DND-41 (cell line): ENCODE measurements at regions not wholly inside any gene's neighbourhood (a gene's known extent, or its start where the extent isn't known, plus 50 kb on each side); places are given as distances from the start of the nearest gene placed in this dataset.

Experiments used
- ATAC-seq: fragments of 200-7000 bp; cut with Tn5 transposase; 3 replicates; pipeline ENCODE4 v1.9.1; 2021; ENCODE audit warnings: low read depth; ENCODE audit not compliant: insufficient read depth
- DNase-seq: peaks from one replicate; pipeline ENCODE4 v3.0.0-alpha.2; 2020
- H2AFZ ChIP-seq: 2 replicates; pipeline ENCODE4 v1.6.0; 2012; ENCODE audit warnings: low read depth, low read length
- H3K27ac ChIP-seq: 2 replicates; pipeline ENCODE4 v1.5.1; 2012; ENCODE audit warnings: low read length, inconsistent platforms
- H3K27me3 ChIP-seq: fragments of 200-600 bp; sonication (generic); 2 replicates; pipeline ENCODE4 v1.6.0; 2012; ENCODE audit warnings: low read length, mild to moderate bottlenecking, inconsistent platforms; ENCODE audit not compliant: insufficient read depth, poor library complexity
- H3K36me3 ChIP-seq: 2 replicates; pipeline ENCODE4 v1.5.1; 2012; ENCODE audit warnings: low read length, inconsistent platforms; ENCODE audit not compliant: insufficient read depth
- H3K4me1 ChIP-seq: 2 replicates; pipeline ENCODE4 v1.5.1; 2012; ENCODE audit warnings: mild to moderate bottlenecking, low read length; ENCODE audit not compliant: insufficient read depth
- H3K4me2 ChIP-seq: 2 replicates; pipeline ENCODE4 v1.6.0; 2012; ENCODE audit warnings: mild to moderate bottlenecking, moderate library complexity, low read length, inconsistent platforms; ENCODE audit not compliant: insufficient read depth
- H3K4me3 ChIP-seq, 2 experiments: fragments of 200-600 bp in 1 of 2; shearing (Covaris generic) in 1 of 2; 2 replicates each; pipeline ENCODE4 v1.5.1; 2012 to 2016; ENCODE audit warnings: inconsistent platforms in 2 of 2, low read length in 2 of 2, mild to moderate bottlenecking in 2 of 2, low read depth in 1 of 2, moderate library complexity in 1 of 2
- H3K79me2 ChIP-seq: 2 replicates; pipeline ENCODE4 v1.6.0; 2012; ENCODE audit warnings: low read length, inconsistent platforms; ENCODE audit not compliant: insufficient read depth
- H3K9ac ChIP-seq: 2 replicates; pipeline ENCODE4 v1.6.0; 2012; ENCODE audit warnings: low read depth, mild to moderate bottlenecking, inconsistent platforms, low read length, moderate library complexity
- H3K9me3 ChIP-seq: 2 replicates; pipeline ENCODE4 v1.5.1; 2012; ENCODE audit warnings: low read length, moderate library complexity, mild to moderate bottlenecking, inconsistent platforms; ENCODE audit not compliant: insufficient read depth, severe bottlenecking
- H4K20me1 ChIP-seq: 2 replicates; pipeline ENCODE4 v1.6.0; 2012; ENCODE audit warnings: low read length; ENCODE audit not compliant: insufficient read depth
- EZH2 ChIP-seq: IDR thresholded peaks from 3 replicates; pipeline ENCODE4 v1.6.1; 2012; ENCODE audit warnings: borderline replicate concordance, low read depth, mild to moderate bottlenecking, moderate library complexity, low read length, inconsistent platforms; ENCODE audit not compliant: severe bottlenecking
- TF ChIP-seq, protein P1 (sequence below): IDR thresholded peaks from 2 replicates; pipeline ENCODE4 v1.5.1; 2012; ENCODE audit warnings: borderline replicate concordance, low read length, moderate library complexity, mild to moderate bottlenecking; ENCODE audit not compliant: poor library complexity, severe bottlenecking; ENCODE audit errors: extremely low read depth

DNA sequence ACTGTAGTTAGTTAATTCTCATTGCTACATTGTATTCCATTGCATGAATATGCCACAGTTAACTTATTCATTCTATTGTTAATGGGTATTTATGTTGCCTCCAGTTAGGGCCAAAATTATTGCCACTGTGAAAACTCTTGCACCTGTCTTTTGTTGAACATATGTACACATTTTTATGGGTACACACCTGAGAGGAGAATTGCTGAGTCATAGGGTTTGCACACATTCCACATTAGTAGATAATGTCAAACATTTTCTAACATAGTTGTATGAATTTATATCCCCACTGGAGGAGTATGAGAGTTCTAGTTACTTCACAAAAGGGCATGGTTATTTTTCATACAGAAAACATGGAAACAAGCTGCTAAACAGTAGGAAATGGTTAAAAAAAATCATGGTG, 338.4 kb downstream of the FOXO1 start:
- no peaks in the 10 kb centered on the region for H4K20me1 ChIP-seq
- no peaks in the 10 kb centered on the region for H3K4me1 ChIP-seq
- no peak overlapping the region for H3K27ac ChIP-seq
- no peaks in the 10 kb centered on the region for H3K9me3 ChIP-seq
- no peak overlapping the region for H3K9ac ChIP-seq
- DNase-seq (no peak), ATAC-seq (no peak)
- no peaks in the 10 kb centered on the region for H3K36me3 ChIP-seq
- TF ChIP-seq EZH2: no peak
- TF ChIP-seq, protein P1, sequence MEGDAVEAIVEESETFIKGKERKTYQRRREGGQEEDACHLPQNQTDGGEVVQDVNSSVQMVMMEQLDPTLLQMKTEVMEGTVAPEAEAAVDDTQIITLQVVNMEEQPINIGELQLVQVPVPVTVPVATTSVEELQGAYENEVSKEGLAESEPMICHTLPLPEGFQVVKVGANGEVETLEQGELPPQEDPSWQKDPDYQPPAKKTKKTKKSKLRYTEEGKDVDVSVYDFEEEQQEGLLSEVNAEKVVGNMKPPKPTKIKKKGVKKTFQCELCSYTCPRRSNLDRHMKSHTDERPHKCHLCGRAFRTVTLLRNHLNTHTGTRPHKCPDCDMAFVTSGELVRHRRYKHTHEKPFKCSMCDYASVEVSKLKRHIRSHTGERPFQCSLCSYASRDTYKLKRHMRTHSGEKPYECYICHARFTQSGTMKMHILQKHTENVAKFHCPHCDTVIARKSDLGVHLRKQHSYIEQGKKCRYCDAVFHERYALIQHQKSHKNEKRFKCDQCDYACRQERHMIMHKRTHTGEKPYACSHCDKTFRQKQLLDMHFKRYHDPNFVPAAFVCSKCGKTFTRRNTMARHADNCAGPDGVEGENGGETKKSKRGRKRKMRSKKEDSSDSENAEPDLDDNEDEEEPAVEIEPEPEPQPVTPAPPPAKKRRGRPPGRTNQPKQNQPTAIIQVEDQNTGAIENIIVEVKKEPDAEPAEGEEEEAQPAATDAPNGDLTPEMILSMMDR: no peak
- H3K4me2 ChIP-seq: no peak overlapping the region
- no peak overlapping the region for H2AFZ ChIP-seq
- no peaks in the 10 kb centered on the region for H3K79me2 ChIP-seq
- H3K4me3 ChIP-seq: no peak overlapping the region
- no peaks in the 10 kb centered on the region for H3K27me3 ChIP-seq

DNA sequence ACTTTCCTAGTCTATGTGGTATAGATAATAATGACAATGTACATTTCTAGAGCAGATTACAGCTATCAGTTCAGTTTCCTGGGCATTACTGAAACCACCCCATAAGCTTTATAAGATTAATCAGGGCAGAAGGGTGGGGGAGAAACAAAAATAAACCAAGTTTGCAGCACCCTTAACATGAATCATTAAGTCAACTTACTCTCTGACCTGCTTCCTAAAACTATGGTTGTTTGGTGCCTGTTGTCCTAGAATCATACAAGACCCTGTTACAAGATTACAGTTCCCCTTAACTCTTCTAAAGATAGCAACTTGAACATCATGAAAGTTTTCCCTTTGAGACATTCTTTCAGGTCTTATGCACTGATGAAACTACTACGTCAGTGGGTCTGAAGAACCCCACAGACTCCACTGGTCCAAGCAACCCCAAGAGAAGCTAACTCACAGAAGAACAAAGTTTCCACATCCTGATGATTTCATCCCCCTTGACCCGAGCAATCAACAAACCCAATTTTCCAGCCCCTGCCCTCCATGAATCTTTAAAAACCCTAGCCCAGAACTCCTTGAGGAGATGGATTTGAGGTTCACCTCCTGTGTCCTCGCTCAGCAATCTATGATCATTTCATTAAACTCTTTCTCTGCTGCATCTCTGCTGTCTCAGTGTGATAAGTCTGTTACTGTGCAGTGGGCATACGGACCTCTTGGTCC, 336.5 kb downstream of the FOXO1 start:
- no peak overlapping the region for H2AFZ ChIP-seq
- no peaks in the 10 kb centered on the region for H3K27me3 ChIP-seq
- no peaks in the 10 kb centered on the region for H3K36me3 ChIP-seq
- H3K9me3 ChIP-seq: no peaks in the 10 kb centered on the region
- H3K27ac ChIP-seq: no peak overlapping the region
- no peaks in the 10 kb centered on the region for H3K79me2 ChIP-seq
- H3K9ac ChIP-seq: no peak overlapping the region
- ATAC-seq (no peak), DNase-seq (no peak)
- no peak for TF ChIP-seq EZH2
- TF ChIP-seq, protein P1: no peak
- no peak overlapping the region for H3K4me3 ChIP-seq
- no peak overlapping the region for H3K4me2 ChIP-seq
- no peaks in the 10 kb centered on the region for H4K20me1 ChIP-seq
- H3K4me1 ChIP-seq: no peaks in the 10 kb centered on the region

DNA sequence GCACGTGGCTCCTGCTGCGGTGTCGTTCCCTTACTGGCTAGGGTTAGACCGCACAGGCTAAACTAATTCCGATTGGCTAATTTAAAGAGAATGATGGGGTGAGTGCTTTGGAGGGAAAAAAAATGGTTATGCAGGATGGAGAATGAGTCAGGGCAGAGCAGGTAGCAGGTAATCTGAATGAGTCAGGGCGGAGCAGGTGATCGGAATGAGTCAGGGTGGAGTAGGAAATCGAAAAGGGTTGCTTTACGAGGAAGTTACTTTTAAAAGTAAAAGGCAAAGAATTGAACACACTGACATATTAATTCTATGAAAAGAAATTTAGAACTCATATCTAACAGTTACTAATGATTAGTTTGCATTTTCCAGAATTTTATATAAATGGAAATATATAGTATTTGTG, 335.5 kb downstream of the FOXO1 start:
- H3K4me1 ChIP-seq: no peaks in the 10 kb centered on the region
- DNase-seq (no peak), ATAC-seq (no peak)
- H3K9me3 ChIP-seq: no peaks in the 10 kb centered on the region
- TF ChIP-seq, protein P1: no peak
- no peak for TF ChIP-seq EZH2
- H3K27me3 ChIP-seq: no peaks in the 10 kb centered on the region
- no peak overlapping the region for H3K9ac ChIP-seq
- H2AFZ ChIP-seq: no peak overlapping the region
- no peak overlapping the region for H3K4me2 ChIP-seq
- H3K79me2 ChIP-seq: no peaks in the 10 kb centered on the region
- no peak overlapping the region for H3K27ac ChIP-seq
- H4K20me1 ChIP-seq: no peaks in the 10 kb centered on the region
- no peak overlapping the region for H3K4me3 ChIP-seq
- no peaks in the 10 kb centered on the region for H3K36me3 ChIP-seq
